ENCODE measurements at regions not wholly inside any gene's neighbourhood (a gene's known extent, or its start where the extent isn't known, plus 50 kb on each side); places are given as distances from the start of the nearest gene placed in this dataset.

GRCh38 chr1:191912517-191912916 is 245.7 kb upstream of the RGS18 start:
- Histone ChIP-seq H3K36me3 (no peaks in the 10 kb centered on the region), H3K27me3 (no peaks in the 10 kb centered on the region), H3K9me3 (no peaks in the 10 kb centered on the region), H3K27ac (no peak overlapping the region), H3K4me1 (no peaks in the 10 kb centered on the region), H3K4me3 (no peak overlapping the region)
- TF ChIP-seq POLR2A (IDR thresholded peaks at IDR 0.05) (no peak), CTCF (IDR thresholded peaks at IDR 0.05) (no peak)
- 59% methylated on average over 1 of the region's 1 CpG for WGBS (ENCODE audit: insufficient coverage, low coverage, low lambda C conversion rate, missing lambda C conversion rate)
- ATAC-seq (no peak), DNase-seq (no peak)
- intact Hi-C loops (cut with DNase I) = no loop called here

- H3K9me3 ChIP-seq = no peaks in the 10 kb centered on the region
- H3K27me3 ChIP-seq = no peaks in the 10 kb centered on the region
- DNase-seq (no peak), ATAC-seq (no peak)
- H3K4me1 ChIP-seq = no peaks in the 10 kb centered on the region
- TF ChIP-seq CTCF (IDR thresholded peaks at IDR 0.05) (no peak), POLR2A (IDR thresholded peaks at IDR 0.05) (no peak)
- intact Hi-C loops (cut with DNase I) = no loop called here
- H3K27ac ChIP-seq = no peak overlapping the region
- no peak overlapping the region for H3K4me3 ChIP-seq
- no peaks in the 10 kb centered on the region for H3K36me3 ChIP-seq
Measured at GRCh38 chr1:191913260-191913977, 244.8 kb upstream of the RGS18 start.

- TF ChIP-seq CTCF (IDR thresholded peaks at IDR 0.05) (no peak), POLR2A (IDR thresholded peaks at IDR 0.05) (no peak)
- Histone ChIP-seq H3K36me3 (no peaks in the 10 kb centered on the region), H3K4me3 (no peak overlapping the region), H3K27ac (no peak overlapping the region), H3K4me1 (no peaks in the 10 kb centered on the region), H3K27me3 (no peaks in the 10 kb centered on the region), H3K9me3 (no peaks in the 10 kb centered on the region)
- ATAC-seq = no peak
- intact Hi-C loops (cut with DNase I) = no loop called here
- DNase-seq = no peak
- WGBS (ENCODE audit: insufficient coverage, low coverage, low lambda C conversion rate, missing lambda C conversion rate) = no CpG with 5 or more reads among the region's 1 CpG
Measured at GRCh38 chr1:191929383-191929782, 228.9 kb upstream of the RGS18 start.

GRCh38 chr1:191943684-191944083 is 214.6 kb upstream of the RGS18 start:
- Histone ChIP-seq H3K9me3 (no peaks in the 10 kb centered on the region), H3K27me3 (no peaks in the 10 kb centered on the region), H3K4me3 (no peak overlapping the region), H3K27ac (no peak overlapping the region), H3K4me1 (no peaks in the 10 kb centered on the region), H3K36me3 (no peaks in the 10 kb centered on the region)
- ATAC-seq (no peak), DNase-seq (no peak)
- TF ChIP-seq CTCF (IDR thresholded peaks at IDR 0.05) (no peak), POLR2A (IDR thresholded peaks at IDR 0.05) (no peak)
- 38% methylated on average over 1 of the region's 1 CpG for WGBS (ENCODE audit: insufficient coverage, low coverage, low lambda C conversion rate, missing lambda C conversion rate)
- intact Hi-C loops (cut with DNase I) = no loop called here

GRCh38 chr1:191953526-191953925 is 204.7 kb upstream of the RGS18 start:
- Histone ChIP-seq H3K36me3 (no peaks in the 10 kb centered on the region), H3K27ac (no peak overlapping the region), H3K4me3 (no peak overlapping the region), H3K9me3 (no peaks in the 10 kb centered on the region), H3K4me1 (no peaks in the 10 kb centered on the region), H3K27me3 (no peaks in the 10 kb centered on the region)
- TF ChIP-seq POLR2A (IDR thresholded peaks at IDR 0.05) = no peak
- DNase-seq (no peak), ATAC-seq (no peak)
- intact Hi-C loops (cut with DNase I) = no loop called here
- WGBS (ENCODE audit: insufficient coverage, low coverage, low lambda C conversion rate, missing lambda C conversion rate) = 18% methylated on average over 1 of the region's 1 CpG
